ENCODE measurements at regions not wholly inside any gene's neighbourhood (a gene's known extent, or its start where the extent isn't known, plus 50 kb on each side); places are given as distances from the start of the nearest gene placed in this dataset.

GRCh38 chr3:174425422-174425821, 433.7 kb upstream of the NAALADL2 start:
- no peak for TF ChIP-seq MAX (IDR thresholded peaks at IDR 0.05; ENCODE audit: low read depth)
- no peak for TF ChIP-seq POLR2AphosphoS5 (IDR thresholded peaks at IDR 0.05; ENCODE audit: low read depth, low read length)
- TF ChIP-seq, protein P1, sequence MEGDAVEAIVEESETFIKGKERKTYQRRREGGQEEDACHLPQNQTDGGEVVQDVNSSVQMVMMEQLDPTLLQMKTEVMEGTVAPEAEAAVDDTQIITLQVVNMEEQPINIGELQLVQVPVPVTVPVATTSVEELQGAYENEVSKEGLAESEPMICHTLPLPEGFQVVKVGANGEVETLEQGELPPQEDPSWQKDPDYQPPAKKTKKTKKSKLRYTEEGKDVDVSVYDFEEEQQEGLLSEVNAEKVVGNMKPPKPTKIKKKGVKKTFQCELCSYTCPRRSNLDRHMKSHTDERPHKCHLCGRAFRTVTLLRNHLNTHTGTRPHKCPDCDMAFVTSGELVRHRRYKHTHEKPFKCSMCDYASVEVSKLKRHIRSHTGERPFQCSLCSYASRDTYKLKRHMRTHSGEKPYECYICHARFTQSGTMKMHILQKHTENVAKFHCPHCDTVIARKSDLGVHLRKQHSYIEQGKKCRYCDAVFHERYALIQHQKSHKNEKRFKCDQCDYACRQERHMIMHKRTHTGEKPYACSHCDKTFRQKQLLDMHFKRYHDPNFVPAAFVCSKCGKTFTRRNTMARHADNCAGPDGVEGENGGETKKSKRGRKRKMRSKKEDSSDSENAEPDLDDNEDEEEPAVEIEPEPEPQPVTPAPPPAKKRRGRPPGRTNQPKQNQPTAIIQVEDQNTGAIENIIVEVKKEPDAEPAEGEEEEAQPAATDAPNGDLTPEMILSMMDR (IDR thresholded peaks at IDR 0.05), result no peak
- TF ChIP-seq SMC3 (IDR thresholded peaks at IDR 0.05; ENCODE audit: low read depth, low read length), result no peak
- no peak for TF ChIP-seq MEF2A (IDR thresholded peaks at IDR 0.05; ENCODE audit: borderline replicate concordance, low read depth)
- TF ChIP-seq EP300 (IDR thresholded peaks at IDR 0.05; ENCODE audit: borderline replicate concordance in 1 of 2, low read depth in 1 of 2, low read length in 1 of 2), result no peak
- TF ChIP-seq NFIC (IDR thresholded peaks at IDR 0.05; ENCODE audit: borderline replicate concordance), result no peak
- TF ChIP-seq RFX5 (IDR thresholded peaks at IDR 0.05; ENCODE audit: low read length), result no peak
- TF ChIP-seq USF2 (IDR thresholded peaks at IDR 0.05; ENCODE audit: borderline replicate concordance, low read depth, low read length), result no peak
